Neuronal stem cell (in vitro differentiated cells): ENCODE measurements at regions not wholly inside any gene's neighbourhood (a gene's known extent, or its start where the extent isn't known, plus 50 kb on each side); places are given as distances from the start of the nearest gene placed in this dataset.

Experiments
- DNase-seq: peaks from one replicate; pipeline ENCODE4 v3.0.0-alpha.2; 2013; ENCODE audit warnings: low spot score
- H2AFZ ChIP-seq: one replicate; pipeline ENCODE4 v1.6.1; 2013; ENCODE audit warnings: mild to moderate bottlenecking, low read length, inconsistent platforms
- H2AK5ac ChIP-seq: 2 replicates; pipeline ENCODE4 v1.6.1; 2013; ENCODE audit warnings: low read depth, mild to moderate bottlenecking, inconsistent platforms, low read length, moderate library complexity, mixed read lengths
- H2BK120ac ChIP-seq: 2 replicates; pipeline ENCODE4 v1.6.1; 2013; ENCODE audit warnings: low read depth, mild to moderate bottlenecking, inconsistent platforms, low read length, moderate library complexity, mixed read lengths
- H2BK12ac ChIP-seq: one replicate; pipeline ENCODE4 v1.6.1; 2013; ENCODE audit warnings: low read length, inconsistent platforms
- H2BK15ac ChIP-seq: 2 replicates; pipeline ENCODE4 v1.6.1; 2013; ENCODE audit warnings: mild to moderate bottlenecking, low read length, inconsistent platforms, mixed read lengths
- H2BK5ac ChIP-seq: one replicate; pipeline ENCODE4 v1.6.1; 2013; ENCODE audit warnings: inconsistent platforms, mild to moderate bottlenecking, low read length, moderate library complexity
- H3K14ac ChIP-seq: one replicate; pipeline ENCODE4 v1.6.1; 2013; ENCODE audit warnings: low read length, inconsistent platforms
- H3K18ac ChIP-seq: 2 replicates; pipeline ENCODE4 v1.6.1; 2013; ENCODE audit warnings: low read length, inconsistent platforms
- H3K23ac ChIP-seq: 2 replicates; pipeline ENCODE4 v1.6.1; 2013; ENCODE audit warnings: low read depth, mild to moderate bottlenecking, mixed read lengths, low read length, inconsistent platforms; ENCODE audit not compliant: poor library complexity
- H3K27ac ChIP-seq: replicated peaks from 3 replicates; pipeline ENCODE4 v1.5.1; 2013; ENCODE audit warnings: low read length, inconsistent platforms
- H3K27me3 ChIP-seq, 3 experiments: 2 replicates each; pipeline ENCODE4 v1.6.1; 2013; ENCODE audit warnings: low read length in 3 of 3, mild to moderate bottlenecking in 2 of 3, inconsistent platforms in 1 of 3, low read depth in 1 of 3, mixed read lengths in 1 of 3, moderate library complexity in 1 of 3; ENCODE audit not compliant: control insufficient read depth in 3 of 3, insufficient read depth in 3 of 3
- H3K36me3 ChIP-seq, 2 donors: replicated peaks in 1 of 2; 2 replicates each; pipeline ENCODE4 v1.6.1; 2013; ENCODE audit warnings: low read length in 2 of 2; ENCODE audit not compliant: control insufficient read depth in 2 of 2, insufficient read depth in 2 of 2
- H3K4ac ChIP-seq: 2 replicates; pipeline ENCODE4 v1.6.1; 2013; ENCODE audit warnings: inconsistent platforms, mild to moderate bottlenecking, low read length, moderate library complexity
- H3K4me1 ChIP-seq, 2 donors: 1 replicate in 1 of 2; 2 replicates in 1 of 2; pipeline ENCODE4 v1.6.1; 2013; ENCODE audit warnings: low read length in 2 of 2, low read depth in 1 of 2; ENCODE audit not compliant: control insufficient read depth in 2 of 2, insufficient read depth in 1 of 2
- H3K4me2 ChIP-seq: one replicate; pipeline ENCODE4 v1.6.1; 2013; ENCODE audit warnings: mild to moderate bottlenecking, low read length, inconsistent platforms; ENCODE audit not compliant: insufficient read depth, poor library complexity, severe bottlenecking
- H3K4me3 ChIP-seq, 2 donors: 2 replicates each; pipeline ENCODE4 v1.5.1; 2013; ENCODE audit warnings: low read length in 2 of 2, mild to moderate bottlenecking in 2 of 2, inconsistent platforms in 1 of 2, moderate library complexity in 1 of 2
- H3K79me1 ChIP-seq: one replicate; pipeline ENCODE4 v1.6.1; 2013; ENCODE audit warnings: low read depth, mild to moderate bottlenecking, inconsistent platforms, low read length, moderate library complexity
- H3K9ac ChIP-seq: one replicate; pipeline ENCODE4 v1.6.1; 2013; ENCODE audit warnings: mild to moderate bottlenecking, low read depth, low read length, inconsistent platforms; ENCODE audit not compliant: poor library complexity
- H3K9me3 ChIP-seq, 2 donors: replicated peaks in 1 of 2; 2 replicates each; pipeline versions ENCODE3 to v1.6.1; 2013; ENCODE audit warnings: low read length in 2 of 2, mild to moderate bottlenecking in 2 of 2, inconsistent platforms in 1 of 2, low read depth in 1 of 2, mixed read lengths in 1 of 2, moderate library complexity in 1 of 2; ENCODE audit not compliant: control insufficient read depth in 2 of 2, insufficient read depth in 1 of 2
- H4K8ac ChIP-seq: one replicate; pipeline ENCODE4 v1.6.1; 2013; ENCODE audit warnings: low read depth, mild to moderate bottlenecking, inconsistent platforms, low read length, moderate library complexity
- H4K91ac ChIP-seq: one replicate; pipeline ENCODE4 v1.6.1; 2013; ENCODE audit warnings: low read length, low read depth, mild to moderate bottlenecking, inconsistent platforms; ENCODE audit not compliant: poor library complexity
- WGBS, 2 donors: extraction: QIAGEN DNeasy Blood & Tissue Kit; methylation state at CpG; one replicate each; pipeline ENCODE4 v1.1.7; 2013; ENCODE audit warnings: missing lambda C conversion rate in 2 of 2, mixed read lengths in 1 of 2; ENCODE audit not compliant: insufficient read length in 2 of 2, insufficient replicate concordance in 1 of 2; ENCODE audit errors: extremely low coverage in 2 of 2; 5-methylcytosine and 5-hydroxymethylcytosine counted together

DNA sequence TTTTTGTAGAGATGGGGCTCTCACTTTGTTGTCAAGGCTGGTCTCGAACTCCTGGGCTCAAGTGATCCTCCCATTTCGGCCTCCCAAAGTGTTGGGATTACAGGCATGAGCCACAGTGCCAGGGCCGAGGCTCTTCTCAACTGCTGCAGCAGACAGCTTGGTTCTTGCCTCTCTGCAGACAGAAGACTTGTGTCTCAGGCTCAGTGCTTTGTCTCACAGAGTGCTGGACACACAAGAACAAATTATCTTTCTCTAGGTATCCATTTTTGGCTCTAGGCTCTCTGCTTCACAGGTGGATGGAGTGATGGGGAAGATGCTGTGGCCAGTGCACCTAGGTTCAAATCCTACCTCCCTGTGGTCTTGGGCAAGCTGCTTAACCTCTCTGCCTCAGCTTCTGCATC lies 80.8 kb upstream of the RNU2-1 start:
- no peak overlapping the region for H3K18ac ChIP-seq
- H3K27ac ChIP-seq = no peak overlapping the region
- H3K9me3 ChIP-seq = peaks cover 3 to 4% of the 10 kb centered on the region in 2 donors
- H3K4me1 ChIP-seq = no peaks in the 10 kb centered on the region
- H3K23ac ChIP-seq = no peak overlapping the region
- H3K4me3 ChIP-seq = no peak overlapping the region
- no peak overlapping the region for H2AK5ac ChIP-seq
- H3K9ac ChIP-seq = no peak overlapping the region
- no peak overlapping the region for H3K4me2 ChIP-seq
- no peak overlapping the region for H2BK5ac ChIP-seq
- H3K14ac ChIP-seq = no peak overlapping the region
- no CpG with 5 or more reads among the region's 3 CpGs for WGBS, 2 donors
- DNase-seq = no peak
- H4K91ac ChIP-seq = no peak overlapping the region
- H2BK120ac ChIP-seq = no peak overlapping the region
- H2BK15ac ChIP-seq = no peak overlapping the region
- no peaks in the 10 kb centered on the region for H3K36me3 ChIP-seq
- no peak overlapping the region for H4K8ac ChIP-seq
- no peak overlapping the region for H3K4ac ChIP-seq
- no peaks in the 10 kb centered on the region for H3K79me1 ChIP-seq
- no peaks in the 10 kb centered on the region for H3K27me3 ChIP-seq
- no peak overlapping the region for H2BK12ac ChIP-seq
- H2AFZ ChIP-seq = no peak overlapping the region

DNA sequence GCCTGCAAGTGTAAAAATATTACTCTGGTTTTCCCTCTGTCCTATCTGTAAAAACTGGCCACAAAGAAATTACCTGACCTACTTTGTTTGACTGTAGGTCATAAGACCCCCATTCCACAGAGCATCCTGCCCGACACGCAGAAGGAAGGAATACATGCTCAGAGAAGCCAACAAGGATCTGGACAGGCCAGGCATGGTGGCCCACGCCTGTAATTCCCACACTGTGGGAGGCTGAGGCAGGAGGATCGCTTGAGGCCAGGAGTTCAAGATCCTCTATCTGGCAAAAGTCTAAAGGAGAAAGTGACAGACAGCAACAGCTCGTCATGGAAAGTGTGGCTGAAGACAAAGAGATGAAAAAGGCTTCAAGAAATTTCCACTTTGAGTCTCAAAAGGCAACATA lies 78.2 kb upstream of the RNU2-1 start:
- Histone ChIP-seq H2BK12ac (no peak overlapping the region), H3K4me3 (no peak overlapping the region), H2AK5ac (no peak overlapping the region), H3K27ac (no peak overlapping the region), H3K9me3 (no peaks in the 10 kb centered on the region), H2BK5ac (no peak overlapping the region), H3K4ac (no peak overlapping the region), H3K14ac (no peak overlapping the region), H3K9ac (no peak overlapping the region), H3K79me1 (no peaks in the 10 kb centered on the region), H4K8ac (no peak overlapping the region), H3K36me3 (no peaks in the 10 kb centered on the region), H3K23ac (no peak overlapping the region), H2BK120ac (no peak overlapping the region), H2BK15ac (no peak overlapping the region), H4K91ac (no peak overlapping the region), H3K18ac (no peak overlapping the region), H3K27me3 (no peaks in the 10 kb centered on the region), H3K4me2 (no peak overlapping the region), H2AFZ (no peak overlapping the region), H3K4me1 (no peaks in the 10 kb centered on the region)
- no CpG with 5 or more reads among the region's 5 CpGs for WGBS, 2 donors
- DNase-seq = no peak

DNA sequence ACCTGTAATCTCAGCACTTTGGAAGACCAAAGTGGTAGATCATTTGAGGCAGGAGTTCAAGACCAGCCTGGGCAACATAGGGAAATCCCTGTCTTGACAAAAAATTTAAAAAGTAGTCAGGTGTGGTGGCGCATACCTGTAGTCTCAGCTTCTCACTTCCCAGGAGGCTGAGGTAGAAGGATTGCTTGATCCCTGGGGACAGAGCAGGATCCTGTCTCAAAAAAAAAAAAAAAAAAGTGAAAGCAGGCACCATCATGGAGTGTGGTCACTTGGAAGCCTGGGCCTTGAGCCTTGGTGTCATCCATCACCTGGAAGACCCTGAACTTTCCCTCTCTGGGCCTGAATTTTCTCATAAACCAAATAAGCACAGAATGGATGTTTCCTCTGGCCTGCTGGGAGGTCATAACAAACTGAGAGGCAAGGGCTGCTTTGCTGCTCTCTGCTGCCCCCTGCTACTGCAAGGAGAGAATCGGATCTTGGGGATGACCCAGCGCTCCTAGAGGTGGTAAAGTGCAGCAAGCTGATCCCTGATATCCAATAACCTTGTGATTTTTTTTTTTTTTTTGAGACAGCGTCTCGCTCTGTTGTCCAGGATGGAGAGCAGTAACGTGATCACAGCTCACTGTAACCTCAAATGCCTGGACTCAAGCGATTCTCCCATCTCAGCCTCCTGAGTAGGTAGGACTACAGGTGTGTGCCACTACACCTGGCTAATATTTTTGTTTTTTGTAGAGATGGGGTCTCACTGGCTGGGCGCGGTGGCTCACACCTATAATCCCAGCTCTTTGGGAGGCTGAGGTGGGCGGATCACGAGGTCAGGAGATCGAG lies 75.9 kb upstream of the RNU2-1 start:
- no peaks in the 10 kb centered on the region for H3K4me1 ChIP-seq
- H3K14ac ChIP-seq = no peak overlapping the region
- no peak overlapping the region for H3K18ac ChIP-seq
- no peak overlapping the region for H2BK120ac ChIP-seq
- H3K9ac ChIP-seq = no peak overlapping the region
- H4K8ac ChIP-seq = no peak overlapping the region
- H3K27me3 ChIP-seq = no peaks in the 10 kb centered on the region
- H3K23ac ChIP-seq = no peak overlapping the region
- H3K9me3 ChIP-seq = no peaks in the 10 kb centered on the region
- no peak overlapping the region for H3K4ac ChIP-seq
- H2AK5ac ChIP-seq = no peak overlapping the region
- no peak overlapping the region for H3K4me3 ChIP-seq
- no peak overlapping the region for H3K27ac ChIP-seq
- H3K79me1 ChIP-seq = no peaks in the 10 kb centered on the region
- no peak overlapping the region for H4K91ac ChIP-seq
- no peak overlapping the region for H2BK5ac ChIP-seq
- no peak overlapping the region for H2BK12ac ChIP-seq
- no peak overlapping the region for H2AFZ ChIP-seq
- no peak overlapping the region for H3K4me2 ChIP-seq
- H2BK15ac ChIP-seq = no peak overlapping the region
- no peak for DNase-seq
- no peaks in the 10 kb centered on the region for H3K36me3 ChIP-seq
- no CpG with 5 or more reads among the region's 12 CpGs for WGBS, 2 donors

DNA sequence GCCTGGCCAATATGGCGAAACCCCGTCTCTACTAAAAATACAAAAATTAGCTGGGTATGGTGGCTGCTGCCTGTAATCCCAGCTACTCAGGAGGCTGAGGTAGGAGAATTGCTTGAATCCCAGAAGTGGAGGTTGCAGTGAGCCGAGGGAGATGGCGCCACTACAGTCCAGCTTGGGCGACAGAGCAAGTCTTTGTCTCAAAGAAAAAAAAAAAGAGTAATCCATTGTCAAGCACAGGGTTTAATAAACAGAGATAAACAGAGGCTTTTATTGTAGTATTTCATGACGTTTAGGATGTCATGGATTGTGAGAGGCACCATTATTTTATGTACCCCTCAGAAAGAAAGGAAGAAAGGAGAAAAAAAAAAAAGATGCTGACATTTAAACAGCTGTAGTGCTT lies 75.2 kb upstream of the RNU2-1 start:
- H3K14ac ChIP-seq = no peak overlapping the region
- H2AK5ac ChIP-seq = no peak overlapping the region
- no peak overlapping the region for H2AFZ ChIP-seq
- H3K18ac ChIP-seq = no peak overlapping the region
- no peak overlapping the region for H2BK12ac ChIP-seq
- no peaks in the 10 kb centered on the region for H3K27me3 ChIP-seq
- no peak overlapping the region for H3K4ac ChIP-seq
- no peak overlapping the region for H3K4me2 ChIP-seq
- H2BK120ac ChIP-seq = no peak overlapping the region
- H3K27ac ChIP-seq = no peak overlapping the region
- no CpG with 5 or more reads among the region's 6 CpGs for WGBS, 2 donors
- H3K9ac ChIP-seq = no peak overlapping the region
- no peak overlapping the region for H2BK5ac ChIP-seq
- DNase-seq = no peak
- no peak overlapping the region for H4K91ac ChIP-seq
- no peaks in the 10 kb centered on the region for H3K36me3 ChIP-seq
- H3K79me1 ChIP-seq = no peaks in the 10 kb centered on the region
- H3K4me3 ChIP-seq = no peak overlapping the region
- no peak overlapping the region for H2BK15ac ChIP-seq
- H3K23ac ChIP-seq = no peak overlapping the region
- no peaks in the 10 kb centered on the region for H3K9me3 ChIP-seq
- no peak overlapping the region for H4K8ac ChIP-seq
- H3K4me1 ChIP-seq = no peaks in the 10 kb centered on the region
